GM10266 (cell line): ENCODE measurements at regions not wholly inside any gene's neighbourhood (a gene's known extent, or its start where the extent isn't known, plus 50 kb on each side); places are given as distances from the start of the nearest gene placed in this dataset.

Experiments used
- DNase-seq: peaks from one replicate; pipeline ENCODE4 v3.0.0; 2012; ENCODE audit errors: extremely low spot score
- TF ChIP-seq, protein P1 (sequence below): IDR thresholded peaks from 2 replicates; pipeline ENCODE4 v1.5.1; 2012; ENCODE audit warnings: mild to moderate bottlenecking, low read depth; ENCODE audit not compliant: control insufficient read depth, insufficient read depth; ENCODE audit errors: missing control alignments

DNA sequence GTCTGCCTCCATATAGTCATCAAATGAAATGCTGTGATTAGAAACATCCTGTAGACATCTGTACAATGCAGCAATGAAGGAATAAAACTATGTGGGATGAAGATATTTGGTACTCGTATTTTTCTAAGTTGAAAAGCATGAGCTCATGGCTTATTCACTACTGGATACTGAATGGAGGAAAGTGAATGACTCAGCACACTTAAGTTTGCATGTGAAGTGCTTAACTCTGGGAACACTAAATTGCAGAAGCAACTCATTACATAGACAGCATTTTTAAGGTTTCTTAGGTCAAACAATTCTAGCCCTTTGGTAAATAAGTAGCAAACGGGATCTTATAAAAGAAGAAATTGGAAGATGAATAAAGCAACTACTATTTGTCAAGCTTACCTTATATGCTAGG lies 429.0 kb upstream of the MIR17HG start:
- no peak for DNase-seq
- TF ChIP-seq, protein P1, sequence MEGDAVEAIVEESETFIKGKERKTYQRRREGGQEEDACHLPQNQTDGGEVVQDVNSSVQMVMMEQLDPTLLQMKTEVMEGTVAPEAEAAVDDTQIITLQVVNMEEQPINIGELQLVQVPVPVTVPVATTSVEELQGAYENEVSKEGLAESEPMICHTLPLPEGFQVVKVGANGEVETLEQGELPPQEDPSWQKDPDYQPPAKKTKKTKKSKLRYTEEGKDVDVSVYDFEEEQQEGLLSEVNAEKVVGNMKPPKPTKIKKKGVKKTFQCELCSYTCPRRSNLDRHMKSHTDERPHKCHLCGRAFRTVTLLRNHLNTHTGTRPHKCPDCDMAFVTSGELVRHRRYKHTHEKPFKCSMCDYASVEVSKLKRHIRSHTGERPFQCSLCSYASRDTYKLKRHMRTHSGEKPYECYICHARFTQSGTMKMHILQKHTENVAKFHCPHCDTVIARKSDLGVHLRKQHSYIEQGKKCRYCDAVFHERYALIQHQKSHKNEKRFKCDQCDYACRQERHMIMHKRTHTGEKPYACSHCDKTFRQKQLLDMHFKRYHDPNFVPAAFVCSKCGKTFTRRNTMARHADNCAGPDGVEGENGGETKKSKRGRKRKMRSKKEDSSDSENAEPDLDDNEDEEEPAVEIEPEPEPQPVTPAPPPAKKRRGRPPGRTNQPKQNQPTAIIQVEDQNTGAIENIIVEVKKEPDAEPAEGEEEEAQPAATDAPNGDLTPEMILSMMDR, result no peak

DNA sequence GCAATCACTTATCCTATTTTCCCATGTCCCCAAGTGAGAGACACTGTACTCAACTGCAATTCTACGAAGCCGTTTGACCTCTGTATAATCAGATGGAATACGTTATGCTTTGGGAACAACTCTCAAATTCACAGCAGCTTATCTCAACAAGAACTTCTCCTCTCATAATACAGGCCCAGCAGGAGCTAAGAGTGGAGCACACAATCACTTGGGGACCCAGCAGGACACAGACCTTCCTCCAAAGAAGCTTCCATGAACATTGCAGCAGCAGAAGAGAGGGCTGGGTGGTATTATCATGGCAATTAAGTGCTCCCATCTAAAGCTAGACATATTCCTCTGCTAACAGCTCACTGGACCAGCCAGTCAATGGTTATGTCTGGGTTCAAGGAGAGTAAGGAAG lies 428.3 kb upstream of the MIR17HG start:
- no peak for DNase-seq
- TF ChIP-seq, protein P1, result no peak

DNA sequence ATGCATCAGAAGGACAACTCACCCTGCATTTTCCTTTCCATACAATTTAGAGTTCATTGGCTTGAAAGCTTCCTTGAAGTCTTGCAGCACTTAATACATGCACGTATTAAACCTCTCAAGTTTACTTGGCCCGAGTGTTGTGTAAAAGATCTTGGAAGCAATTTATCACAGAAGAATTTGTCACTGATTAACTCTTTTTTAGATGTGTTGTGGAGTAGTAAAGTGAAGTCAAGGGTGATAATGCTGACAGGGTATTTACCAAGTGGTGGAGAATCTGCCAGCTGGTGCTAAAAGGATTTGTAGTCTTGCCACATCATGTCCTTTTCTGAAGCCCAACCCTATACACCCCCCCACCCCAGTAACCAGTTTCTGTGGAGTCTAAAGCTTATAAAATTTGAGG lies 421.0 kb upstream of the MIR17HG start:
- TF ChIP-seq, protein P1, result no peak
- DNase-seq, result no peak

GRCh38 chr13:90928109-90928508 lies 419.4 kb upstream of the MIR17HG start:
- no peak for DNase-seq
- TF ChIP-seq, protein P1, result no peak

DNA sequence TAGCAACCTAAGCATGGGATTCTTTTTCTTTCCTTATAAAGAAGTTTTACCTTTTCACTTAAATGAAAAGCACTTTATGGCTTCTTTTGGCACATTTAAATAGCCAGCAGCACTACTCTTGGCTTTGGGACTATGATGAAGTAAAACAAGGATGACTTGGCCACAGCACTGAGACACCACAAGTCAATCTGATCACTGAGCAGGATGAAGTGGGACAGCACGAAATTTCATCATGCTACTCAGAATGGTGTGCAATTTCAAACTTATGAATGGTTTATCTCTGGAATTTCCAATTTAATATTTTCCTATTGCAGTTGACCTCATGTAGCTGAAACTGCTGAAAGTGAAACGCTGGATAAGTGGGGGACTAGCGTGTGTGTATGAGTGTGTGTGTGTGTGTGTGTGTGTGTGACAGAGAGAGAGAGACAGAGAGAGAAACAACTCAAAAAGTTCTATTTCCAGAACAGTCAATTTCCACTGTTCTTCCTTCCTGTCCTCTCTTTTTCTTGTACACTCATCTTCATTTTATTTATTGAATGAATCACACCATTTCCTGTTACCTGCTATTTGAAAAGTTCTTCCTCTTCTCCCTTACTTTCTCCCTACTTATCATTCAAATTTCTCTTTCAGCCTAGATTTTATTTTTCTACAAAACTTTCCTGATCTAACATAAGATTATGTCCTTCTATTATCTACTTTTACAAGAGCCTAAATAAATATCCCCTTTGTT lies 414.2 kb upstream of the MIR17HG start:
- TF ChIP-seq, protein P1, result no peak
- DNase-seq, result no peak

GRCh38 chr13:90934741-90935140 lies 412.7 kb upstream of the MIR17HG start:
- TF ChIP-seq, protein P1, result no peak
- no peak for DNase-seq

DNA sequence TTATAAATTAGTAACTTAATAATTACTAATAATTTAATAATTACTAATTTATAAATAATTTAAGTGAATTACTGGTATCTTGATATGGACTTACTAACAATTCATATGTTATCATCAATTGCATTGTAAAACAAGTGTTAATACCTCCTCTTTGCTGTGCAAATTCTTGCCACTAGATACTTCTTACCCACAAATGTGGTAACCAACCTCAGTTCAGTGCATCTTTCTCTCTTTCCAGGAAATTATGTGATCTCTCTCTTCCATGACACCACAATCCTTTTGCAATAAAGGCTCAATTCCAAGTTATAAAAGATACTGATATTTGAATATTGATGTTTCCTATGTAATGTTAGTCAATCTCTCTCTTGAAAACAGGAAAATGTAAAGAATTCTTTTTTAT lies 408.6 kb upstream of the MIR17HG start:
- no peak for DNase-seq
- TF ChIP-seq, protein P1, result no peak
